HUES48 (cell line): ENCODE measurements at regions not wholly inside any gene's neighbourhood (a gene's known extent, or its start where the extent isn't known, plus 50 kb on each side); places are given as distances from the start of the nearest gene placed in this dataset.
"Not testable (repeated sequence)": the region's sequence is repeated elsewhere in the genome, so short reads cannot be mapped to it uniquely, and the experiment has no call there.

ENCODE experiments used
- H3K27ac ChIP-seq: one replicate; pipeline ENCODE4 v1.7.0; 2013; ENCODE audit warnings: low read depth, low read length, inconsistent platforms
- H3K27me3 ChIP-seq: 2 replicates; pipeline ENCODE4 v1.6.1; 2013; ENCODE audit warnings: mild to moderate bottlenecking, low read length; ENCODE audit not compliant: control insufficient read depth, insufficient read depth
- H3K36me3 ChIP-seq: 2 replicates; pipeline ENCODE4 v1.6.1; 2013; ENCODE audit warnings: low read length; ENCODE audit not compliant: control insufficient read depth, insufficient read depth
- H3K4me1 ChIP-seq: 2 replicates; pipeline ENCODE4 v1.6.1; 2013; ENCODE audit warnings: mild to moderate bottlenecking, low read length; ENCODE audit not compliant: control insufficient read depth, insufficient read depth
- H3K4me3 ChIP-seq: 2 replicates; pipeline ENCODE4 v1.5.1; 2013; ENCODE audit warnings: mild to moderate bottlenecking, low read depth, low read length
- H3K9ac ChIP-seq: 2 replicates; pipeline ENCODE4 v1.6.1; 2013; ENCODE audit warnings: mild to moderate bottlenecking, low read depth, low read length, moderate library complexity
- H3K9me3 ChIP-seq: 2 replicates; pipeline ENCODE4 v1.6.1; 2013; ENCODE audit warnings: low read length; ENCODE audit not compliant: control insufficient read depth, insufficient read depth

GRCh38 chr11:97573771-97574170 lies 1184.0 kb downstream of the JRKL start:
- H3K9me3 ChIP-seq, H3K9ac ChIP-seq, H3K36me3 ChIP-seq, H3K4me3 ChIP-seq, H3K27ac ChIP-seq, H3K27me3 ChIP-seq, H3K4me1 ChIP-seq: not testable (repeated sequence)

DNA sequence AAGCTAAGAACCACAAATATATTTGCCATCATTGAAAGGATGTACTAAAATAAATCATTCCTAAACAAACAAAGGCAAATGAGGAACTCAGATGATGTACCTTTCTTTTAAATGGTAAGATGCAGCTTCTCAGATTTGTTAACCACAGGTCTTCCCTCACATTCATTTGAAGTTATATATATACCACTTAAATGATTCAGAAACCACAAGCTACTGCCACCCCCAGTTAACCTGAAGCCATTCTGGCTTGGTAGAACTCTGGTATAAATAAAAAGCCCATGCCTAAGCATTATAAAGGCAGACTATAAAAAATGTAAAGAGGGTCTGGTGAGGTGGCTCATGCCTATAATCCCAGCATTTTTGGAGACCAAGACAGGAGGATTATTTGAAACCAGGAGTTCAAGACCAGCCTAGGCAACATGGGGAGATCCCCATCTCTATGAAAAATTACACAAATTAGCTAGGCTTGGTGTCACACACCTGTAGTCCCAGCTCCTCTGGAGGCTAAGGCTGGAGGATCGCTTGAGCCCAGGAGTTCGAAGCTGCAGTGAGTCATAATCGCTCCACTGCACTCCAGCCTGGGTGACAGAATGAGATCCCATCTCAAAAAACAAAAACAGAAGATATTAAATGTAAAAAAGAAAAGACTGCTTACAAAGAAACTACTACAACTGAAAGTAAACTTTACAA lies 1185.3 kb downstream of the JRKL start:
- Histone ChIP-seq H3K9ac (no peak overlapping the region), H3K36me3 (no peaks in the 10 kb centered on the region), H3K27ac (no peak overlapping the region), H3K9me3 (no peaks in the 10 kb centered on the region; the same call in 1 of the 2 replicates), H3K4me3 (no peak overlapping the region), H3K27me3 (no peaks in the 10 kb centered on the region), H3K4me1 (no peaks in the 10 kb centered on the region)

- H3K9me3 ChIP-seq: 0 out of 2 replicates have a peak, but pooled peaks cover 5% of the 10 kb centered on the region
- H3K27me3 ChIP-seq: no peaks in the 10 kb centered on the region
- H3K9ac ChIP-seq: no peak overlapping the region
- H3K36me3 ChIP-seq: no peaks in the 10 kb centered on the region
- no peak overlapping the region for H3K27ac ChIP-seq
- no peaks in the 10 kb centered on the region for H3K4me1 ChIP-seq
- no peak overlapping the region for H3K4me3 ChIP-seq
Observed at GRCh38 chr11:97607291-97608000, 1217.6 kb downstream of the JRKL start.

DNA sequence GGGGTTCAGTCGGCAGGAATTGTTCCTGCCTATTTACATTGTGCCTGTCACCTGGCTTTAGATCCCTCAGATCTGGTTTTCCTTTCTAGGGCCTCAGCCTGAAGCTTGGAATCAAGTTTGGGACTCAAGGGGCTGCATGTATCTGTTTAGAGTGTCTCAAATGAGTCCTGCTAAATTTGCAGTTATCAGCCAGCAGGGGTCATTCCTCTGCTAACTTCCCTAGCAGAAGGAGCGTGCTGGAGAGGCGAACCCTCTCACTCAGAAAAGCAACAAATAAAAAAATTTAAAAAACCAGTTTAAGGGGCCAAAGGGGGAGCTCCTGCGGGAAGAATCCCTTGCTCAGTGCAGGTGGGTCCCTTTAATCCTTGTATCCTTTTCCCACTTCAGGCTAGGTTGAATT lies 1220.2 kb downstream of the JRKL start:
- Histone ChIP-seq H3K36me3 (no peaks in the 10 kb centered on the region), H3K27ac (no peak overlapping the region), H3K27me3 (no peaks in the 10 kb centered on the region), H3K9me3 (0 out of 2 replicates have a peak, but pooled peaks cover 5% of the 10 kb centered on the region), H3K9ac (no peak overlapping the region), H3K4me1 (no peaks in the 10 kb centered on the region), H3K4me3 (no peak overlapping the region)

GRCh38 chr11:97610854-97611253 lies 1221.0 kb downstream of the JRKL start:
- H3K27me3 ChIP-seq: no peaks in the 10 kb centered on the region
- H3K9ac ChIP-seq: no peak overlapping the region
- H3K4me3 ChIP-seq: no peak overlapping the region
- no peak overlapping the region for H3K27ac ChIP-seq
- H3K4me1 ChIP-seq: no peaks in the 10 kb centered on the region
- H3K9me3 ChIP-seq: 0 out of 2 replicates have a peak, but pooled peaks cover 5% of the 10 kb centered on the region
- no peaks in the 10 kb centered on the region for H3K36me3 ChIP-seq

GRCh38 chr11:97611345-97611744 lies 1221.5 kb downstream of the JRKL start:
- H3K9me3 ChIP-seq: 0 out of 2 replicates have a peak, but pooled peaks cover 5% of the 10 kb centered on the region
- no peaks in the 10 kb centered on the region for H3K36me3 ChIP-seq
- H3K27ac ChIP-seq: no peak overlapping the region
- H3K4me1 ChIP-seq: no peaks in the 10 kb centered on the region
- no peak overlapping the region for H3K9ac ChIP-seq
- H3K27me3 ChIP-seq: no peaks in the 10 kb centered on the region
- no peak overlapping the region for H3K4me3 ChIP-seq

DNA sequence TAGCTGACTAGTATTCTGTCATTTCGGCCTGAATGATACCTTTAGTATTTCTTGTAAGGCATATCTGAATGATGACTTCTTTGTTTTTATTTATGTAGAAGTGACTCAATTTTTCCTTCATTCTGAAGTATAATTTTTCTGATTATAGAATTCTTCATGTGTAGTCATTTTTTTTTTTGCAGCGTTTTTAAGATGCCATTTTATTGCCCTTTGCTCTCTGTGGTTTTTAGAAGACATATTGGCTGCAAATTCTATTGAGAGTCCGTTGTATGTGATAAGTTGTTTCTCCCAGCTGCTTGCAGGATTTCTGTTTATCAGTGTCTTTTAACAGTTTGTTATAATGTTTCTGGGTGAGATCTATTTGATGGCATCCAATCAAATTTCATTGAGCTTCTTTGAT lies 1224.8 kb downstream of the JRKL start:
- Histone ChIP-seq H3K9me3 (peaks cover 5% of the 10 kb centered on the region; the same call in 1 of the 2 replicates), H3K9ac (no peak overlapping the region), H3K27me3 (no peaks in the 10 kb centered on the region), H3K4me1 (no peaks in the 10 kb centered on the region), H3K36me3 (no peaks in the 10 kb centered on the region), H3K4me3 (no peak overlapping the region), H3K27ac (no peak overlapping the region)

- H3K36me3 ChIP-seq: no peaks in the 10 kb centered on the region
- no peaks in the 10 kb centered on the region for H3K4me1 ChIP-seq
- H3K9me3 ChIP-seq: peaks cover 5% of the 10 kb centered on the region; the same call in 1 of the 2 replicates
- no peak overlapping the region for H3K9ac ChIP-seq
- no peak overlapping the region for H3K27ac ChIP-seq
- no peak overlapping the region for H3K4me3 ChIP-seq
- no peaks in the 10 kb centered on the region for H3K27me3 ChIP-seq
Observed at GRCh38 chr11:97615546-97615945, 1225.7 kb downstream of the JRKL start.

- Histone ChIP-seq H3K4me3 (no peak overlapping the region), H3K27me3 (no peaks in the 10 kb centered on the region), H3K36me3 (no peaks in the 10 kb centered on the region), H3K9ac (no peak overlapping the region), H3K4me1 (no peaks in the 10 kb centered on the region), H3K27ac (no peak overlapping the region), H3K9me3 (peaks cover 5% of the 10 kb centered on the region; the same call in 1 of the 2 replicates)
Observed at GRCh38 chr11:97617031-97617430, 1227.2 kb downstream of the JRKL start.

DNA sequence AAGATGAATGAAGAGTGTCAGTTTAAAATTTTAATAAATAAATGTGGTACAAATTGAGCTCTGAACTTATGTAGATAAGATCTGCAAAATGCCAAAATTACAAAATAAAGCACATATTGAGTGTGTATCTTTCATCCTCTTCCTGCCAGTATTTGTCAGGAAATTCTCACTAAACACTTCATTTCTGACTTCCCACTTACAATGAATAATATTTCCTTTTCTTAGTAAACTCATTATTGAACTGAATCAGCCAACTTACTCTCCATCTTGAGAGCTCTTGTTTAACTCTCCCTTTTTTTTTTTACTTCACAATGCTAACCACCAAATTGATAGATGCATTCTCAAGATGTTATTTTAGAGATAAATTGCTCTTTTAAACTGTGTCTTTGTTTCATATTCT lies 1230.2 kb downstream of the JRKL start:
- Histone ChIP-seq H3K4me1 (no peaks in the 10 kb centered on the region), H3K36me3 (no peaks in the 10 kb centered on the region), H3K9me3 (peaks cover 5% of the 10 kb centered on the region; the same call in 1 of the 2 replicates), H3K27ac (no peak overlapping the region), H3K9ac (no peak overlapping the region), H3K4me3 (no peak overlapping the region), H3K27me3 (no peaks in the 10 kb centered on the region)

DNA sequence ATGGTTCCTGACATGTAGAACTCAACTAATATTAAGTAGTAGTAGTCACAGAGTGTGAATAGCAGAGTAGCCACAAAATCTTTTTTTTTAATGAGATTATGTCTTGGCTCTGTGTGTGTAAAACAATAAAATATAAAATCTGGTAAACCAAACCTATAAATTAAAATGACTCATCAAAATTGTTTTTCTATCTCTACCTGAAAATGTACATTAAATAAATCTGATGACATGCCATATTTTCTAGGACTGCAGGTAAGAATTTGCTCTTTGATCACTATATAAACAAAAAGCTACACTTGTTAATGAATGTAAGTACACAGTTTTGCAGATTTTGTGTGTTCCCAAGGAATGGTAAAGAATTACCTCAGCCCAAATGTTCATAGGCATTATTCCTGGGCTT lies 1231.5 kb downstream of the JRKL start:
- no peaks in the 10 kb centered on the region for H3K36me3 ChIP-seq
- peaks cover 5% of the 10 kb centered on the region; the same call in 1 of the 2 replicates for H3K9me3 ChIP-seq
- no peak overlapping the region for H3K4me3 ChIP-seq
- H3K4me1 ChIP-seq: no peaks in the 10 kb centered on the region
- no peak overlapping the region for H3K9ac ChIP-seq
- no peaks in the 10 kb centered on the region for H3K27me3 ChIP-seq
- H3K27ac ChIP-seq: no peak overlapping the region
